GM13976 (cell line): ENCODE measurements at regions not wholly inside any gene's neighbourhood (a gene's known extent, or its start where the extent isn't known, plus 50 kb on each side); places are given as distances from the start of the nearest gene placed in this dataset.

Source experiments
- DNase-seq: peaks from one replicate; pipeline ENCODE4 v3.0.0; 2012; ENCODE audit warnings: low spot score
- CTCF ChIP-seq: IDR thresholded peaks from 2 replicates; pipeline ENCODE4 v1.5.1; 2012; ENCODE audit warnings: borderline replicate concordance, mild to moderate bottlenecking; ENCODE audit not compliant: insufficient read depth; ENCODE audit errors: extremely low read depth, missing control alignments, control extremely low read depth
- in situ Hi-C: fragments of 300-500 bp; cut with MboI; formaldehyde crosslinking; loops from one replicate; pipeline ENCODE4 v1.12.0; 2022; ENCODE audit warnings: low sequenced_read_pairs, mixed read lengths, inconsistent platforms; ENCODE audit not compliant: unreplicated experiment

- TF ChIP-seq CTCF = no peak
- in situ Hi-C loops = loop anchor here (10.0 kb wide), 1 partner anchor 428 kb away; no protein-coding TSS in a partner anchor
- DNase-seq = no peak
Observed at GRCh38 chr15:77542491-77543001, 90.2 kb downstream of the LINGO1 start.

- no peak for DNase-seq
- in situ Hi-C loops = loop anchor here (10.0 kb wide), 1 partner anchor 427 kb away; no protein-coding TSS in a partner anchor
Observed at GRCh38 chr15:77541421-77542181, 91.1 kb downstream of the LINGO1 start.

GRCh38 chr15:77540312-77541060, 92.2 kb downstream of the LINGO1 start:
- in situ Hi-C loops = loop anchor here (10.0 kb wide), 1 partner anchor 426 kb away; no protein-coding TSS in a partner anchor
- TF ChIP-seq CTCF = no peak
- no peak for DNase-seq

More at GRCh38 chr15:77541421-77542181, 91.1 kb downstream of the LINGO1 start:
- TF ChIP-seq CTCF = no peak

GRCh38 chr15:77538793-77539497, 93.8 kb downstream of the LINGO1 start:
- in situ Hi-C loops = no loop called here
- DNase-seq = no peak

GRCh38 chr15:77538027-77538451, 94.7 kb downstream of the LINGO1 start:
- peak; percentile 75 for DNase-seq
- in situ Hi-C loops = no loop called here
- no peak for TF ChIP-seq CTCF

More at GRCh38 chr15:77538793-77539497, 93.8 kb downstream of the LINGO1 start:
- TF ChIP-seq CTCF = no peak

- in situ Hi-C loops = no loop called here
- TF ChIP-seq CTCF = no peak
- DNase-seq = no peak
Observed at GRCh38 chr15:77537006-77537405, 95.7 kb downstream of the LINGO1 start.
